ENCODE measurements at regions not wholly inside any gene's neighbourhood (a gene's known extent, or its start where the extent isn't known, plus 50 kb on each side); places are given as distances from the start of the nearest gene placed in this dataset.
"Not testable (repeated sequence)": the region's sequence is repeated elsewhere in the genome, so short reads cannot be mapped to it uniquely, and the experiment has no call there.

GRCh38 chr15:88965097-88965496 lies 51.9 kb upstream of the MFGE8 start:
- DNase-seq = not testable (repeated sequence)

- DNase-seq = no peak
Observed at GRCh38 chr15:88970232-88970631, 57.1 kb upstream of the MFGE8 start.

- no peak for DNase-seq
Observed at GRCh38 chr15:88974392-88974791, 61.2 kb upstream of the MFGE8 start.

- DNase-seq = no peak
Observed at GRCh38 chr15:88975891-88976290, 62.7 kb upstream of the MFGE8 start.

GRCh38 chr15:88976656-88977055 lies 63.5 kb upstream of the MFGE8 start:
- DNase-seq = no peak

GRCh38 chr15:88979674-88980073 lies 66.5 kb upstream of the MFGE8 start:
- DNase-seq = no peak

GRCh38 chr15:88980498-88980897 lies 67.3 kb upstream of the MFGE8 start:
- no peak for DNase-seq

- DNase-seq = no peak
Observed at GRCh38 chr15:88981244-88982215, 68.4 kb upstream of the MFGE8 start.

GRCh38 chr15:88982304-88982945 lies 69.2 kb upstream of the MFGE8 start:
- peak; percentile 18 to 31 for DNase-seq

- no peak for DNase-seq
Observed at GRCh38 chr15:88982946-88983342, 69.8 kb upstream of the MFGE8 start.

- DNase-seq = no peak
Observed at GRCh38 chr15:88983861-88984429, 70.8 kb upstream of the MFGE8 start.

GRCh38 chr15:88985547-88986393 lies 72.6 kb upstream of the MFGE8 start:
- DNase-seq = no peak

GRCh38 chr15:88986949-88987590 lies 73.9 kb upstream of the MFGE8 start:
- no peak for DNase-seq

GRCh38 chr15:88987591-88987933 lies 74.4 kb upstream of the MFGE8 start:
- DNase-seq = no peak

GRCh38 chr15:88987934-88988671 lies 74.9 kb upstream of the MFGE8 start:
- no peak for DNase-seq

GRCh38 chr15:88989578-88989977 lies 76.4 kb upstream of the MFGE8 start:
- no peak for DNase-seq

- DNase-seq = no peak
Observed at GRCh38 chr15:88990185-88990679, 77.1 kb upstream of the MFGE8 start.

GRCh38 chr15:88992216-88992615 lies 79.0 kb upstream of the MFGE8 start:
- DNase-seq = no peak

- no peak for DNase-seq
Observed at GRCh38 chr15:88992912-88993376, 79.8 kb upstream of the MFGE8 start.

GRCh38 chr15:88993662-88994061 lies 80.5 kb upstream of the MFGE8 start:
- DNase-seq = no peak

- no peak for DNase-seq
Observed at GRCh38 chr15:88994286-88994685, 81.1 kb upstream of the MFGE8 start.

Measured in inflammatory macrophage treated with lipopolysaccharide for 1 hour (primary cell).